ENCODE measurements at regions not wholly inside any gene's neighbourhood (a gene's known extent, or its start where the extent isn't known, plus 50 kb on each side); places are given as distances from the start of the nearest gene placed in this dataset.

DNA sequence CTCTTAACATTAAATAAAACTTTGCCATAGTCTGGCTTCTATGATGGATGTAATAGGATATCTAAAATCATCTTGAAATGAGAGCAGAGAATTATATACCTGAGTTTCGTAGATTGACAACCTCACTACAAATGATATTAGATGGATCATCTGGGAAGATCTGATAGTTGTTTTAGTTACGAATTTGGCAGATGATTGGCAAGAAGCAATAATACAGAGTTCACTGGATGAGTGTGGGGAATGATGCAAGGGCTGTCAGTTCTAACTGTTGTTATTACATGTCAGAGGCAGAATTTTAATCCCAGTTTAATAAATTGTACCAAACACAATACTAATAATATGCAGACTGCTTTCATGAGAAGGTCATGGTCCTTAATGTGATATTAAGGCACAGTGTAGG, 585.2 kb downstream of the TRAM1L1 start:
- Histone ChIP-seq H3K36me3 (ENCODE audit: control insufficient read depth, insufficient read depth, low read length) (no peaks in the 10 kb centered on the region), H3K4me1 (ENCODE audit: control insufficient read depth, insufficient read depth, low read length) (no peaks in the 10 kb centered on the region), H3K27ac (ENCODE audit: low read length) (no peak overlapping the region), H3K9me3 (ENCODE audit: control insufficient read depth, insufficient read depth, low read depth, low read length) (no peaks in the 10 kb centered on the region), H3K4me3 (ENCODE audit: low read depth in 2 of 2, low read length in 2 of 2) (no peak overlapping the region), H3K27me3 (ENCODE audit: control insufficient read depth, insufficient read depth, low read length) (no peaks in the 10 kb centered on the region)
- TF ChIP-seq, protein P1, sequence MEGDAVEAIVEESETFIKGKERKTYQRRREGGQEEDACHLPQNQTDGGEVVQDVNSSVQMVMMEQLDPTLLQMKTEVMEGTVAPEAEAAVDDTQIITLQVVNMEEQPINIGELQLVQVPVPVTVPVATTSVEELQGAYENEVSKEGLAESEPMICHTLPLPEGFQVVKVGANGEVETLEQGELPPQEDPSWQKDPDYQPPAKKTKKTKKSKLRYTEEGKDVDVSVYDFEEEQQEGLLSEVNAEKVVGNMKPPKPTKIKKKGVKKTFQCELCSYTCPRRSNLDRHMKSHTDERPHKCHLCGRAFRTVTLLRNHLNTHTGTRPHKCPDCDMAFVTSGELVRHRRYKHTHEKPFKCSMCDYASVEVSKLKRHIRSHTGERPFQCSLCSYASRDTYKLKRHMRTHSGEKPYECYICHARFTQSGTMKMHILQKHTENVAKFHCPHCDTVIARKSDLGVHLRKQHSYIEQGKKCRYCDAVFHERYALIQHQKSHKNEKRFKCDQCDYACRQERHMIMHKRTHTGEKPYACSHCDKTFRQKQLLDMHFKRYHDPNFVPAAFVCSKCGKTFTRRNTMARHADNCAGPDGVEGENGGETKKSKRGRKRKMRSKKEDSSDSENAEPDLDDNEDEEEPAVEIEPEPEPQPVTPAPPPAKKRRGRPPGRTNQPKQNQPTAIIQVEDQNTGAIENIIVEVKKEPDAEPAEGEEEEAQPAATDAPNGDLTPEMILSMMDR (IDR thresholded peaks at IDR 0.05): no peak
- TF ChIP-seq POLR2AphosphoS5 (IDR thresholded peaks at IDR 0.05; ENCODE audit: low read depth, low read length): no peak
- no peak for TF ChIP-seq SIN3A (IDR thresholded peaks at IDR 0.05; ENCODE audit: borderline replicate concordance, insufficient read depth, low read depth, low read length)
- no peak for TF ChIP-seq REST (IDR thresholded peaks at IDR 0.05; ENCODE audit: insufficient read depth in 1 of 2, low read depth in 2 of 2, low read length in 1 of 2)
- TF ChIP-seq TCF7L2 (IDR thresholded peaks at IDR 0.05; ENCODE audit: low read depth, low read length): no peak
- ChIA-PET CTCF (no interaction called here), POLR2A (no interaction called here)
- ATAC-seq (no peak), DNase-seq (ENCODE audit: low read depth, low spot score) (no peak)
- intact Hi-C loops (cut with micrococcal nuclease; ENCODE audit: unreplicated experiment): no loop called here
- in situ Hi-C loops (cut with HindIII; ENCODE audit: low pct_unique_long_range_greater_than_20kb, low sequenced_read_pairs): no loop called here
- no TSS peak for BruUV-seq (replicated peaks)

DNA sequence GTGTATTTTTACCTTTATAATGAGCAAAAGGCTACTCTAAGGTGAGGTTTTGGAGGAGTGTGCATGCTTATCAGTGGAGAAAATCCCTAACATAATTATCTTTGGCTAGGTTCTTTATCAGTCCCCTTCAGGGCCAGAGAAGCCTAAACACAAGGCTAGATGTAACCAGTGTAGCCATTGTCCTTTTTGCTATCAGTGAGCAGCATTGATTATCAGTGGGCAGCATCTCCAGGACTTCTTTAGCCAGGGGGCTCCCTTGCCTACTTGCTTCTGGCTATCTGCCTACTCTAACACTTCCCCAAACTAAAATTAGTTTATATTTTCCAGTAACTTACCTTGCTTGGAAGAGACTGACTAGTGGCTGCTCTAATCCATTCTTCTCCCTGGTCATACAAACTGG, 595.6 kb downstream of the TRAM1L1 start:
- TF ChIP-seq, protein P1 (IDR thresholded peaks at IDR 0.05): no peak
- no peak for TF ChIP-seq POLR2AphosphoS5 (IDR thresholded peaks at IDR 0.05; ENCODE audit: low read depth, low read length)
- TF ChIP-seq REST (IDR thresholded peaks at IDR 0.05; ENCODE audit: insufficient read depth in 1 of 2, low read depth in 2 of 2, low read length in 1 of 2): no peak
- TF ChIP-seq SIN3A (IDR thresholded peaks at IDR 0.05; ENCODE audit: borderline replicate concordance, insufficient read depth, low read depth, low read length): no peak
- H3K36me3 ChIP-seq (ENCODE audit: control insufficient read depth, insufficient read depth, low read length): no peaks in the 10 kb centered on the region
- no peak overlapping the region for H3K27ac ChIP-seq (ENCODE audit: low read length)
- no peaks in the 10 kb centered on the region for H3K4me1 ChIP-seq (ENCODE audit: control insufficient read depth, insufficient read depth, low read length)
- H3K27me3 ChIP-seq (ENCODE audit: control insufficient read depth, insufficient read depth, low read length): no peaks in the 10 kb centered on the region
- no peaks in the 10 kb centered on the region for H3K9me3 ChIP-seq (ENCODE audit: control insufficient read depth, insufficient read depth, low read depth, low read length)
- no peak overlapping the region for H3K4me3 ChIP-seq (ENCODE audit: low read depth in 2 of 2, low read length in 2 of 2)
- ChIA-PET CTCF (no interaction called here), POLR2A (no interaction called here)
- no peak for ATAC-seq
- in situ Hi-C loops (cut with HindIII; ENCODE audit: low pct_unique_long_range_greater_than_20kb, low sequenced_read_pairs): no loop called here
- intact Hi-C loops (cut with micrococcal nuclease; ENCODE audit: unreplicated experiment): no loop called here
- DNase-seq (ENCODE audit: low read depth, low spot score): no peak
- no TSS peak for BruUV-seq (replicated peaks)
